GM19328 (cell line): ENCODE measurements at regions not wholly inside any gene's neighbourhood (a gene's known extent, or its start where the extent isn't known, plus 50 kb on each side); places are given as distances from the start of the nearest gene placed in this dataset.

Experiments used
- ATAC-seq: cut with Tn5 transposase; IDR thresholded peaks from one replicate; pipeline ENCODE4 v1.9.1; 2021; ENCODE audit warnings: mild to moderate bottlenecking, moderate library complexity; ENCODE audit not compliant: unreplicated experiment

- ATAC-seq: no peak
These were observed 377.9 kb downstream of the DNAJB9 start for GRCh38 chr7:108947526-108947925.

GRCh38 chr7:108972004-108972403 lies 402.3 kb downstream of the DNAJB9 start:
- no peak for ATAC-seq

- ATAC-seq: no peak
These were observed 403.4 kb downstream of the DNAJB9 start for GRCh38 chr7:108973075-108973474.

GRCh38 chr7:108974641-108975040 lies 405.0 kb downstream of the DNAJB9 start:
- no peak for ATAC-seq

- ATAC-seq: no peak
These were observed 415.4 kb downstream of the DNAJB9 start for GRCh38 chr7:108985037-108985436.

- no peak for ATAC-seq
These were observed 419.6 kb downstream of the DNAJB9 start for GRCh38 chr7:108989319-108989718.

- no peak for ATAC-seq
These were observed 427.8 kb downstream of the DNAJB9 start for GRCh38 chr7:108997480-108997879.

GRCh38 chr7:109003742-109004141 lies 434.1 kb downstream of the DNAJB9 start:
- ATAC-seq: no peak

GRCh38 chr7:109009636-109010035 lies 440.0 kb downstream of the DNAJB9 start:
- no peak for ATAC-seq

- ATAC-seq: no peak
These were observed 450.6 kb downstream of the DNAJB9 start for GRCh38 chr7:109020251-109020650.

GRCh38 chr7:109021390-109021789 lies 451.7 kb downstream of the DNAJB9 start:
- ATAC-seq: no peak

GRCh38 chr7:109029866-109030265 lies 460.2 kb downstream of the DNAJB9 start:
- ATAC-seq: no peak

- ATAC-seq: no peak
These were observed 475.0 kb downstream of the DNAJB9 start for GRCh38 chr7:109044691-109045090.

- ATAC-seq: no peak
These were observed 479.7 kb downstream of the DNAJB9 start for GRCh38 chr7:109049366-109049765.

- ATAC-seq: no peak
These were observed 489.4 kb downstream of the DNAJB9 start for GRCh38 chr7:109059089-109059488.

GRCh38 chr7:109062798-109063197 lies 493.1 kb downstream of the DNAJB9 start:
- no peak for ATAC-seq

GRCh38 chr7:109073543-109073942 lies 503.9 kb downstream of the DNAJB9 start:
- no peak for ATAC-seq

- ATAC-seq: no peak
These were observed 506.8 kb downstream of the DNAJB9 start for GRCh38 chr7:109076396-109076972.

GRCh38 chr7:109091042-109091441 lies 521.4 kb downstream of the DNAJB9 start:
- no peak for ATAC-seq

GRCh38 chr7:109092268-109092667 lies 522.6 kb downstream of the DNAJB9 start:
- no peak for ATAC-seq

- no peak for ATAC-seq
These were observed 531.7 kb downstream of the DNAJB9 start for GRCh38 chr7:109101332-109101731.

GRCh38 chr7:109109558-109109957 lies 539.9 kb downstream of the DNAJB9 start:
- ATAC-seq: no peak

GRCh38 chr7:109111086-109111485 lies 541.4 kb downstream of the DNAJB9 start:
- no peak for ATAC-seq
